CD4-positive, alpha-beta T cell treated with Interleukin-6 for 4 hours (primary cell): ENCODE measurements at regions not wholly inside any gene's neighbourhood (a gene's known extent, or its start where the extent isn't known, plus 50 kb on each side); places are given as distances from the start of the nearest gene placed in this dataset.

Experiments used
- DNase-seq: peaks from one replicate; pipeline ENCODE4 v3.0.0-alpha.2; 2020; ENCODE audit warnings: mixed read lengths

DNA sequence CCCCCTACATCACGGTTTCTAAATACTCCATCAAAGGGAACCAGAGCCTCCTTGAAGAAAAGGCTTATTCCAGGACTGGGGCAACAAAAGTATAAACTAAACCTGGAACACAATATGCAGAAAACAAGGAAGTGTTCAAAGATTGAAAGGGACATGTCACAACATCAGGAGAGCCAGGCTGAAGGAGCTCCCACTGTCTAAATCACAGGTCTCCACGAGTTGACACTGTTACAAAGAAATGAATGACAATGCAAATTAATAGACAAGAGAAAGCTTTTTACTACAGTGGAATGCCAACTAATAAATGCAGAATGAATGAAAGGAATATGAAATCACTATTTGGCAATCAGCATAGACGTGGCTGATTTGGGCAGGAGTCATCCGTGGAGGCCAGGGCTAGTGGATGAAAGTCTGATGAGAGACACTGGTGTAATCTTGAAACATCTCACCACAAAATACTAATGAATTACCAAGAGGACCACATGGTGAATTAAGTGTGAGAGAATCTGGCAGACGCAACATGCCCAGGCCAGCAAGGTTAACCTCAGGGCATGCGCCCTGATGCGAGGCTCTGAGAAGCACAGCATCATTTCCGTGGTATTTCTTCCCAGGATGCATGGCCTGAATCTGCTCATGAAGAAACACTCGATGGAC lies 123.8 kb upstream of the TJP1 start:
- no peak for DNase-seq

DNA sequence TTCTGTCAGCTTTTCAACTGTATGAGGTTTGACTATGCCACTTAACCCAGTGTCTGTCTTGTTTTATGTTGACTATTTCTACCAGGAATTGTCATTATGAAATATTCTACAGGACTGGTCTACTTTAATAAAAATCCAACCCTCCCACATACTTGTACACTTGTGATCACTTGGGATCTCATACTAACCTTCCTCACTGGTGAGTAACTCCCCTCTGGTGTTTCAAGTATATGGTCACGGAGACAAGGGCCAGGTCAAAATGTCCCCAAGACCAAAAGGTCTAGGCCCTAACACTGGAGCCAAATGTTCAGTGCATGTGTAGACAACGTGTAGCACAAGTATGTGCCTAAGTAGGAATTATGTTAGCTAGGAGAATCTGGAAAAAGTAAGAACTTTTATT lies 122.7 kb upstream of the TJP1 start:
- no peak for DNase-seq

DNA sequence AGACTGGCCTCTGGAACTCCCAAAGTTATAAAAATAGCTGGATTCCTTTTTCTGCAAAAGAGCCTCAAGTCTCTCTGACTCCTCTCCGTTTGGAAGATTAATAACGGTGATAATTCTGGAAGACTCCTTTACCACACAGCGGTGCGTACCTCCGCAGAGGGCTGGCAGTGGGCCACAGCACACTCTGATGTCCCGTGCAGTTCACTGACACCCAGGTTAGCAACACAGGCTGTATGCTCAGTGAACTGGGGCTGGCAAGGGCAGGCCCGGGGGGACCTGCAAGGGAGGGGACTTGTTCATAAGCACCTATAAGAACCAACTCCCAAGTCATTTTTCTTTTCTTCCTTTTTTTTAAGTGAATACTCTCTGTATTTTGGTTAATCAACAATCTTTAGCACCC lies 120.3 kb upstream of the TJP1 start:
- DNase-seq: no peak

DNA sequence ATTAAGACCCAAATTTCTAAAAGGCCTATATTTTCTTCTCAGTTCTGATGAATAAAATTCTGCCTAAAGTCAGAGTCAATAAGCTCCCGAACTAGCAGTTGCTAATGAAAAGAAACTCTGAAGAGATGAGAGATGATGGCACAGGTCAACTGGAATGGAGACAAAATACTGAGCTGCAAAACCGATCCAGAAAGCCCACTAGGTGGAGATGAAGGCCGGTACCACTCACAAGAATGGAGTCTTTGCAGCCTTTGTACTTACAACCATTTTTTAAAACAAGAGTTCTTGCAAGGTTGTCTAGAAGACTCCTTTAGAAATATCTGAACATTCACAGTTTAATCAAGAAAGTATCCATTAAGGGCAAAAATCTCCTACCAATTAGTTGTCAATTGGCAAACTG lies 119.9 kb upstream of the TJP1 start:
- DNase-seq: no peak

DNA sequence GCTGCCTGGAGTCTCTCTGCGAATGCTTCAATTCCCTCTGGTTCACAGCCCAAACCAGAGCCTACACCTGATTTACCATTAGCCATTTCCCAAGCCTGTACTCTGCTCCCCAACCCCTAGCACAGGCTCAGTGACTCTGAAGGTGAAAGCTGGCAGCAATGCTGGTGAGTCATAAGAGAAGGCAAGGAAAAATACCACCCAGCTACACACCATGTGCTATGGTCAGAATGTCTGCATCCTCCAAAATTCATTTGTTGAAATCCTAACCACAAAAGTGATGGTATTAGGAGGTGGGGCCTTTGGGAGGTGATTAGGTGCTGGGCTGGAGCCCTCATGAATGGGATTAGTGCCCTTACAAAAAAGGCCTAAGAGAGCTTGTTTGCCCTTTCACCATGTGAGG lies 117.1 kb upstream of the TJP1 start:
- no peak for DNase-seq

DNA sequence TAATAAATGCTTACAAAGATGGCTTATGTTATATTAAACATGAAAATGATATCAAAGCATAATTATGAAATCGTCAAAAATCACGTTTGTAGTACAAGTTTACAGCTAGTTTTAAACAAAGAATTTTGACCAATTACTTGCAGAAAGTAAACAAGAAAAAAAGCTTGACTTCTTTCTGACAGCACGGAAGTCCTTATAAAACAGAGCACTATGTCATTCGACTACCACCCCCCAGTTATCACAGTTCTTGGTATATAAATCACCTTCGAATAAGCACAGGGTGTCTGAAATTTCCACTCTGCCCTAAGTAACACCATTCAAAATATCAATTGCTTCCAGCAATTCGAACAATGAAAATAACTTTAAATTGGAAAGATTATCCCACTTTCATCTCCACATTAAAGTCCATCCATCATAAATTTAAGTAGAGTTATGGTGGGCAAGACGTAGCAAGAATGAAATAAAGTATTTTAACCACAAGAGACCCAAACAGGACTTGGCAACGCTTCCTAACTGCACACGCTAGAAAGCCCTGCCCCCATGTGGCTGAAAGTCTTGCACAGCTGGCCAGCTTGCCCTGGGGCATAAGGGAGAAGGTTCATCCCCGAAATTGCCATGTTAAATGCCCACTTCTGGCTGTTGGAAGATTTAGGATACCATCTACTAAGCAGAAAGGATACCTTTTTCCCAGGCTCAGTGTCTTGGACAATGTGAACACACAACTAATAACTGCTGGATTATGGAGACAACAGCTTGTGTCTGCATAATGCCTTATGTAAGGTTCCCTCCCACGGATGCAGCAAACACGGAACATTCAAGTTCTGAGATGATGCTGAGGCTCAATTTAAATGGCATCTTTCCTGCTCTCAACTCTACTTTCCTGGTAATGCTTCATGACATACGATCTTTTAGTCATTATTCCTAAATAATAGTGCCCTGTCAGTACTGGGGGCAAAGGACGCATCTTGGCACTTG lies 116.4 kb upstream of the TJP1 start:
- DNase-seq: no peak

DNA sequence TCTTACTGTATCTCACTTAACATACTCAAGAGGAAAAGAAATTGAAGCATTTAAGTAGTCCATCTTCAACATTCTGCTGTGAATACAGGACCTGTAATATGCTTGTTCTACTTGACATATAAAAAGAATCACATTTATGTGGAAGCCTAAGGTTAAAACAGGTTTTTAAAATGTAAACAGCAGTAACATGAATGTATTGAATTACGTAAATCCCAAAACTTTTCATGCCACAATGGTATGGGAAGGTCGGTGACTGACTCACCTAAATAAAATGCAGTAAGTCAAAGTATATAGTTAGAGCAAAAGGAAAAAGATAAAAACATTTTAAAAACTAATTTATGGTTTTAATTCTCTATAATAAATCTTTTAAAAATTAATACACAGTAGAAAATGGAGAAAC lies 115.7 kb upstream of the TJP1 start:
- DNase-seq: no peak

DNA sequence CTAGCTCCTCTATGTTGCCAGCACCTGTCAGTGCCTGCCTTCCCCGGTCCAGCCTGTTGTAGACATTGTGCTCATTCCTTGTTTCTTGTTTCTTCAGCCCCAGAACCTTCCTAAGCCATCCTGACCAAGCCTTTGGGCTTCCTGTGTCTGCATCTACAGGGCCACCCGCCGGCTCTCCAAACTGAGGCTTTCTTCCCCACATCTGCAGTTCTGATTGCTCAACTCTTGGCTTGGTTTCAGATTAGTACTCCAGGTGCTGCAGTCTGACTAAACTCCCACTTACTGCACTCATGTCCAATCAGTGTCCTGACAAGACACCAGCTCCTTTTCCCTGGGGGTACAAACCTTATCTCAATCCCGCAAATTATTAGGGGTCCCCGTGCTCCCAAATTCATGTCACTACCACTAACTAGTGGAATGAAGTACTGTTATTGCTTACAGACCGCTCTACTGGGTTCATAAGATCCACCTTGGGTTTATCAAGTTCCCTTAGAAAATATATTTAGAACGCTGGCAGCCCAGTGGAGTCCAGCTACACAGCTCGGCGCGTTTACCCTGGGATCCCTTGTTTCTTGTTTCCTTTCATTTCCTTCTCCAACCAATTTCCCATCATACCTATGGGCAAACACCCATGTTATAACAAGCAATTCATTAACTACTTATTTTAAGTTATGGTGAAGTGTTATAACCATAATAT lies 114.2 kb upstream of the TJP1 start:
- DNase-seq: no peak

DNA sequence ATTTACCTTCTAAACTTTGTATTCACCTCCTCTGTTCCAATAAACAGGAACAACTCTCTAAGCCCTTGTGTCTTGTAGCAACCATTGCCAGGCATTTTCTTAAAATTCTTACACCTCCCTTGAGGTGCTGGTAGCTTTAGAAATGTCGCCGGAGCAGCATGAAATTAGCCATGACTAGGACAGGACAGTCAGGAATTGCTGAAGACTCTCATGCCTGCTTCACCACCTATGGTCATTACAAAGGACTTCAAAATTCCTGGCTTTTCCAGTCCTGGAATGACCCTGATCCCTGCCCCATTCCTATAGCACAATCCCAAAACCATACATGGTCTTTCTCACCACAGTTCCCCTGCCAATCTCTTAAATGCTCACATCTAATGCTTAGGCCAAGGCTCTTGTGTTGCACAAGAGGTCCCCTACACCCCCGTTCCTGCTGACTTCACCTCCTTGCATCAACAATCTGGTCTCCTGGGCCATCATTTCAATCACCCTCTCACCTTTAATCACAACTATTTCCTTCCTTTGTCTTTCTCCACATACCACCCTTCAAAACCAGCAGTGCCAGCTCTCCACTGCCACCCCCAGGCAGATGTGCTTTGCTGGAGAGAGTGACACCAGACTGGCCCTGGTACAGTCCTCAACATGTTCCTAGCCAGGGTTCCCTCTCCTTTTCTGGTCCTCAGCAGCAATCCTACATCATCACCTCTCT lies 113.2 kb upstream of the TJP1 start:
- DNase-seq: no peak

DNA sequence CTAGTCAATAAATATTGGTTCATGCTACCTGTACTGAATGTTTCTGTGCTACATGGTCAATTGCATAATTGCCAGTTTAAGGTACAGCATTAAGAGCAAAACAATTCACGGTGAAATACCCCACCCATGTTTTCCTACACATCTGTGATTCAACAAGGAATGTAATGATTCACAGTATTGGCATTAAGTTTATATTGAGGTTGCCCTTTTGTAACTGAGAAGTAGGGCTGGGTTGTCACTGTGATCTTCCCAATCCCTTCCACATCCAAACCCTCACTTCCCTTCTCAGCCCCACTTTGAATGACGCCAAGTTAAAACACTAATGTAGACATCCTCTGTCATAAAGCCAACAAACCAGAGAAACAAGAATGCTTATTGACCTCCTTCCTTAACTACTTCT lies 112.0 kb upstream of the TJP1 start:
- DNase-seq: no peak

DNA sequence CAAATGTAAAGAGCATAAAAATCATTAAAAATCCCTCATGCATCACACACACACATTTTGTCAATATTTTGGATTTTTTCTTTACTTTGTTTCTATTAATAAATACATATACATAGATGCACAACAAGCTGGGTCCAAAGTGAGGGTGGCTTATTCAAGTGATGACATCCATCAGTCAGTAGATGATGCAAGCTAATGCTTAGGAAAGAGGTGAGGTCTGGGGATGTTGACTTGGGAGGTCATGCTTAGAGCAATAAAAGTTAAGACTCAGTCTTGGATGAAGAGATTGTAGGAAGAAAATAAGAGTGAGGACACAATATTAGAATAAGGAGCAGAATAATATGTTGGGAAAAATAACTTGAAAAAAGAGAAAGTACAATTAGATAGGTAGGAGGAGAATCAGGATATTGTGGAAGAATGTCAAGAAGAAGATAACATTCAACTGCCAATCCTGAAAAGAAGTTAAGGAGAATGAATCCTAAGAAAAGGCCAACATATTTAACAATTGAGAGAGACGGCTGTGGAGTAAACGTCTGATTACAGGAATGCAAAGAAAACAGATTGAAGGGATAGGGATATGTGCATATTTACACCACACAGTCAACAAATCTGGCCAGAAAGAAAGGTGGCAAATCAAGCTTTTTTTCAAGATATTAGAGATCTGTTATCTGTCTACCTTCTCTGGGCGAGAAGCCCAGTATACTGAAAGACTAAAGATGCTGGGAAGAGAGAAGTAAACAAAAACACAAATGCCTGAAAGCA lies 111.0 kb upstream of the TJP1 start:
- no peak for DNase-seq

DNA sequence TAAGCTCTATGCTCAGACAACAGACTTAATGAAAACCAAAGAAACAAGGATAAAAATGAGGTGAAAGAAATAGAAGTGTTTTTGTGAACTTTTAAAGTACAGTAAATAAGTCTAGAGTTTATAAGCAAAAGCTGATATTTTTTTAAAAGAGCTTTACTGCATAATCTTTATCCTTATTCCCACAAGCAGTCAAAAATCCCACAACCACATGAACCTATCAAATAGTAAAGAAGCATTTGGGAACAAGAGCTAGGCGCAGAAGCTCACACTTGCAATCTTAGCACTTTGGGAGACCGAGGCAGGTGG lies 103.8 kb upstream of the TJP1 start:
- no peak for DNase-seq

DNA sequence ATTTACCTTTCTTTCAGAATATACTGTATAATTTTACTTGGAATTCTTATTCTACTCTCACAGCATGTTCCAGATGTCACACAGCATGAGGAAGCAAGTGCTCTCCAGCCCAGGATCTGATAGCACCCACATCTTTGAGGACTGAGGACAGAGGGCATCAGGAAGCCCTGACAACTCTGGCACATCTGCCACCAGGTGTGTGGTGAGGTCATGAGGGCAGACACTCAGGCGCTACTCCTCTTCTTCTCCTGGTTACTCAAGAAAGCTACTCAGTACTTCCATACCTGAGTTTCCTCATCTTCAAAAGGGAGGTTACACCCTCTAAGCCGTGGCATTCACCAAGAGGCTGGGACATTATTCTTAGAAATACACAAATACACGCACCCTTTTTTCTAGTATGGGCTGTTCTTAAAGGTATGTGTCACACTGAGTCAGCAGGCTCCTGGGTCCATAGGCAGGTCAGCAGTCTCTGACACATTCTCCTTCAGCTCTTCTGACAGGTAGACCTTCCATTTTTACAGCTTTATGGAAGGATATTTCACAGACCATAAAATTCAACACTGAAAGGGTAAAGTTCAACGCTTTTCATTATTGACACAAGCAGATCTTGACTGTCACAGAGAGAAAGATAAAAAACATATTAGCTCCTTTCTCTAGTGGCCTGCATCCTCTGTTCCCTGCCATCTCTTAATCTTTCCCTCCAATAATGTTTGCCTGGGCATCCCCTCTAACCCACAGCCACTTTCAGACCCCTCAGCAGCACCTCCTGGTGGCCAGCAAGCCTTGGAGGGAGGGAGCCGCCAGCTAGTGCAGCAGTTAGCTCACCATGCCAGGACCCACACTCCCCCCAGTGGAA lies 103.2 kb upstream of the TJP1 start:
- DNase-seq: peak; percentile 31

DNA sequence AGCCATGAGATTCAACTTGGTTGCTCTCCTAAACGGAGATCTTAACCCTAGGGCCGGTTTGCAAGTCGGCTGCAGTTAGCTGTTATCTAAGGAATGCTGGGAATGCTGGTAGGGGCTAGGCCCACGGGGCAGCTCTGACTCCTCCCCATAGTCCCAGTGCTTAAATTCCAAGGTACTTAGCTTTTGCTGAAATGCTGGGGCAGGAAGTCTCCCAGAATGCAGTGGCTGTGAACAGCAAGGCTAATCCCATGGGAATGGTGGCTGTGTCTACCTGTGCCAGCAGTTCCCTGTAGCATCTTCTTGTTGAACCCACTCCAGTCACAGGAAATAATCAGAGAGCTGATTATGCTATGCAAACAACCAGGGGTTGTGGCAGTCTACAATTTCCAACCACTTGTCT lies 102.5 kb upstream of the TJP1 start:
- no peak for DNase-seq

DNA sequence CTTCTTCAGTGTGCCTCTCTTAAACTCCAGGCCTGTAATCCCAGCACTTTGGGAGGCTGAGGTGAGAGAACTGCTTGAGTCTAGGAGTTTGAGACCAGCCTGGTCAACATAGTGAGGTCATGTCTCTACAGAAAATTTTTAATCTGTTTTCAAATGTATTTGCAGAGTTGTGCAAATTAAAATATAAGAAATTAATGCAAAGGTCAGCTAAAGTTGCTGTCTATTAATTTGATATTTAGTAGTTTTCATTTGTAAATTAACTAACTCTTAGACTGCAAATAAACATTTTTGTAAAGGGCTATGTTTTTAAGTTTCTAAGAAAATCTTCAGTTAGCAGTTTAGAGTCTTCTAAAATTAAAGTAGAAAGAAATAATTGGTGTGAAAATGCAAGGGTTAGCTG lies 99.9 kb upstream of the TJP1 start:
- DNase-seq: no peak

DNA sequence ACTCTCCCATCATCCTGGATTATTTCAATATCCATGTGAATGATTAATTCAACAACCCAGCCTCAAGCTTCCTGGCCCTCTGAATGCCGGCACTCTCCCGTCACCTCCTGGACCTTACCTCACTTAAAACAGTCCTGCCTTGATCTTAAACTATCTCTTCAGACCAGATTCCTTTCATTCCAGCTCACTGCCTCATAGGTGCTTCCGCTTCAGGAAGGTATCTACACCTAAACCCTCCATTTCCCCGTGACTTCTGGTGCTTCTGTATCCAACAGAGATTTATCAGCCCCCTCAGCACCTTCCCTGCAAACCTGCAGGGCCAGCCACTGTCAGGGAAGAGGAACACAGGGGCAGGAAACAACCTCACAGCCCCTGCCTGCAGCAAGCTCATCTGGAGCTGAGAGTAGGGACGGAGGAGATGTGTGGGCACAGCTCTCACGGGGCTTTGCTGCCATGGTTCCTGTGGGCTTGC lies 98.9 kb upstream of the TJP1 start:
- DNase-seq: no peak

DNA sequence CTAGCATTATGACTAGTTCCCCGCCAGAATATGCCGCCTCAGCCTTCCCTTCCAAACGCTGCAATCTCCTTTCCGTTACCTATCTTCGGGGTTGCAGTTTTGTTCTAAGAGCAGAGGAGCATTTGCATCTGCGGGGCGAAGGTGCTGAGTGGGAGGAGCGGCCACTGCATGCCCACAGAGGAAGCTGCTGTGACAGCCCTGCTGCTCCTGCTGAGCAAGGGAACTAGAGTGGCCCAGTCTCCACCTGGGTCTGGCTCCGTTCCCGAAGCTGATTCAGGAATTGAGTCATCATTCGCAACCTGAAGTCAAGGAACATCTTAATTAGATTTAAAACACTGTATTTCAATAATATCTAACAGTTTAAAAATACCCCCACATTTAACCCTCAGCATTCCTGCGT lies 98.2 kb upstream of the TJP1 start:
- DNase-seq: no peak

DNA sequence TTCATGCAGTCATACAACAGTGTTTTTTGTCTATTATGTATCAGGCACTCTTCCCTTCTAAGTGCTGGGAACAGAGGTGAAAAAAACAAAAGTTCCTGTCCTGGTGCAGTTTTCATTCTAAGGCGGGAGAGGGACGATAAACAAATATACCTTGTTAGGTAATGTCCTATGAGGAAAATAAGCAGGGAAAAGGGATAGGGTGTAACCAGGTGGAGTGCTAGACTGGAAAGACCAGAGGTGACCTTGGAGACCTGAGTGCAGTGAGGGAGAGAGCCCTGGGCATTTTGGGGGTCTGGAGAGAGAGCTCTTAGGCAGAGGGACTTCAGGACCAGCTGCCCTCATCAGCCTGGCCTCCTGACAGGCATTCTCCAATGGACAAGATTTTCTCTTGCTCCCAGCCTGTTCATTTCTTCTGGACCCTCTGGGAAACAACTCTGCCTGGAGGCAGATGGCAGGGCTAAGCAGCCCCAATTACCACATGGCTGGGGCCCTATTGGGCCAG lies 97.2 kb upstream of the TJP1 start:
- no peak for DNase-seq

DNA sequence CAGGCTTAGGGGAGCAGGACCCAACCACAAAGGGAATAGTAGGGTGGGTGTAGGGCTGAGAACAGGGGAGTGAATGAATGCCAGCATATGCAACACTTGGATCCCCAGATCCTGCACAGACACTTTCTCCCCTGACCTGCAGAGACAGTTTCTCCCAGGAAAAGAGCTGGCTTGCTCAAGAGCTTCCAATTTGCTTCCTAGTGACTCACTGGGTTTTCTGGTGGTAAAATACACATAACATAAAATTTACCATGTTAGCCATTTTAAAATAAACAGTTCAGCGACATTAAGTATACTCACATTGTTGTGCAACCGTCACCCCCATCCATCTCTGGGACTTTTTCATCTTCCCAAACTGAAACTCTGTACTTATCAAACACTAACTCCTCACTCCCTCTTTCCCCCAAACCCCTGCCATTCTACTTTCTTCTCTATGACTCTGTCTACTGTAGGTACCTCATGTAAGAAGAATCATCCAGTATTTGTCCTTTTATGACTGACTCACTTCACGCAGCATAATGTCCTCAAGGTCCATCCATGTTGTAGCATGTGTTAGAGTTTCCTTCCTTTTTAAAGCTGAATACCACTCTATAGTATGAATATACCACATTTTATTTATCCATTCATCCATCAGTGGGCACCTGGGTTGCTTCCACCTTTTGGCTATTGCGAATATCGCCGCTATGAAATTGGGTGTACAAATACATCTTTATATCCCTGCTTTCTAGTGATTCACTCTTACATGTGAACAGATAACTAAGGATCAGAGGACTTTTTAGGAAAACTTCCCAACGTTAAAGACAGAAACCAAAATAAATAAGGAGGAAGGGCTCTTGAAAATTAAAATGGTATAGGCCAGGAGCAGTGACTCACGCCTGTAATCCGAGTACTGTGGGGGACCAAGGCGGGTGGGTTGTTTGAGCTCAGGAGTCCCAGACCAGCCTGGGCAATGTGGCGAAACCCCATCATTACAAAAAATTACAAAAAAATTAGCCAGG lies 95.6 kb upstream of the TJP1 start:
- DNase-seq: no peak

DNA sequence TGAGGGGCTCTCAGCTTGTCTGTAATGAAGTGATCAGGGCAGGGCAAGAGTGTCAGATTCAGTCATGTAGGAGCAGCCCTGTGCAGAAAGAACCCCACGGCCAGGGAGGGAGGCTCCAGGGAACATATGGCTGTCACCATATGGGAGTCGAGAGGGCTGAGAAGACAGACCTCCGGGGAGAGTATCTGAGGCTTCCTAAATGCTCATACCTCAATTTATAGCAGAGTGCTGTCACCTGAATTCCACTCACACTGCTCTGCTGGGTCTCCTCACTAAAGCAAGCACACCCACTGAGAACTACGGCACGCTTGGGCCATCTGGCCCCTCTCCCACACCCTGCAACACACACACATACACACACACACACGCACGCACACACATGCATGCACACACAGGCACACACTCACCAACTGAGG lies 92.3 kb upstream of the TJP1 start:
- no peak for DNase-seq
